ENCODE measurements at regions not wholly inside any gene's neighbourhood (a gene's known extent, or its start where the extent isn't known, plus 50 kb on each side); places are given as distances from the start of the nearest gene placed in this dataset.
"Not testable (repeated sequence)": the region's sequence is repeated elsewhere in the genome, so short reads cannot be mapped to it uniquely, and the experiment has no call there.

DNA sequence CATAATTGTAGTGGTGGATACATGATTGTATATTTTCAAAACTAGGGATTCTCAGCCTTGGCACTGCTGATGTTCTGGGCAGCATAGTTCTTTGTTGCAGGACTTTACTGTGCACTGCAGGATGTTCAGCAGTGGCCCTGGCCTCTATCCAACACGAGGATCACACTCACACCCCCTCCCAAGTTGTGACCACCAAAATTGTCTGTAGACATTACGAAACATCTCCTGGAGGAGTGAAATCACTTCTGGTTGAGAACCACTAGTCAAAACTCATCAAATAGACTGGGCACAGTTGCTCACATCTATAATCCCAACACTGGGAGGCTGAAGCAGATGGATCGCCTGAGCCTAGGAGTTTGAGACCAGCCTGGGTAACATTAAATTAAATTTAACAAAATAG, 123.1 kb upstream of the CDYL start:
- no peak for DNase-seq

DNA sequence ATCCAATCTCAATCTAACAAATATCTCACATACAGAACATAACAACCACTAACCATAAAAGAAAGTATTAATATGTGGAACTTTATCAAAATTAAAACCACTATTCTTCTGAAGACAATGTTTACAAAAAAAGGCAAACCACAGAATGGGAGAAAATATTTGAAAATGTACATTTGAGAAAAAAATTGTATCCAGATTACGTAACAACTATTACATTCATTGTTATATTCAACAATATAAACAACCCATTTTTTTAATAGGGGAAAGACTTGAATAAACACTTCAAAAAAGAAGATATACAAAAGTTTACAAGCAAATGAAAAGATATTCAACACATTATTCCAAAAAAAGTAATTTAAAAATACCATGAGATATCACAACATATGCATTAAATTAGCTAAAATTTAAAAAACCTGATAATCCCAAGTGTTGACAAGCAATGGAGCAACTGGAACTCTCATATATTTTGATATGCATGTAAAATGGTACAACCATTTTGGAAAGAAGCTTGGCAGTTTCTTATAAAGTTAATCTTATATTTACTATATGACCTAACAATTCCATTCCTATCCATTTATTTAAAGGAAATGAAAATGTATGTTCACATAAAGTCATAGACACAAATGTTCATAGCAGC, 124.3 kb upstream of the CDYL start:
- DNase-seq = no peak

DNA sequence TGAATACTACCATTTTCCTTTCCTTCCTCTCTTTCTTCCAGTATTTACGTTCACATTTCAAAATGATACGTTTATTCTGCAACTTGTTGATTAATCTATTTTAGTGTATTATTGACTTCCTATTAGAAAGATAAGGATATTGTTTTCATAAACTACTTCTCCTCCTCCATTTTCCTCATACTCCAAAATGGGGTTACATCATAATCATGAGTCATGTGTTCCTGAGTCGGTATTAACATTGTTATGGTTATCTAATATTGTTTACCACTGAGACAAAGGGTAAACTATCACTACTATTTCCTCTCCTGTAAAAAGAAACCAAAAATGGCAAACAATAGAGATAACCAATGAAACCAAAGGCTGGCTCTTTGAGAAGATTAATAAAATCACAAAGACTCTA, 126.5 kb upstream of the CDYL start:
- DNase-seq = no peak

DNA sequence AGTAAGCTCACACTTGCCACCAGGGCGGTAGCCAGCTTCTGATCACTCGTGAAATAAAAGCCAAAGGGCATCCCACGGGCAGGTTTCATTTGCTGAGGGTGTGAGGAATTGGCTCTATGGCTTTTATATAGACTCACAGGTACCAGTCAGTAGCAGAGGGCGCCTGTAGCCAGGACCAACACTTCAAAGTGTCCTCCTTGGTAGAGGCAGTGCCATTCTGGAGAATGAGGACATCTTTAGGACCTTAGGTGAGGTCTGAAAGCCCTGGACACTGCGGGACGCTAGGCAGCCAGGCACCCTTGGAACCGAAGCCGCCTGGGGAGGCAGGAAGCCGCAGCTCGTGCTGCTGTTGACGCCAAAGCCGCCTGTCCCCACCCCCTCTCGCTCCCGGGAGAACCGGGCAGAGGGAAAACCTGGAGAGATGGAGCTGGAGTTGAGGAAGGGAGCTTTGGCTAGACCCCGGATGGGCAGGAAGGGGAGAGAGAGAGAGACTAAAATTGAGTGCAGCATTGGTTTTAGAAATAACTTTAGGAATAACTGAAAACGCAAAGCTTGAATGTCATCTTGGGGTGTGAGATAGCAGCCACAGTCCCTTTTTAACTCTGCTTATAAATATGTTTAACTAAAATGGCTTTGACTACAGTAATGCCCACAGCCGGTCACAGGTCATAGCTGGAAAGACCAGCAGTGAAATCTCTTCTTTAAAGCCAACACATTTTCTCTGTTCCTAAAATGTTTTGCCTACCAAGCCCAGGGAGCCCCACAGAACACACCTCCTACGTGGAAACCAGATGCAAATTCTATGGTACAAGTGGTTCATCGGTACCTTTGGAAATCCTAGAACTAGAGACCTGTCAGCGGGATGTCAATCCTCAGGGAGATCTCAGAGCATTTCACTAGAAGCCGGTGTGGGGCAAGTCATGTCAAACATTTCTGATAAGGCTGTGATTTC, 128.5 kb upstream of the CDYL start:
- peak in 2 of 3 experiments; percentile 77 to 80 for DNase-seq

DNA sequence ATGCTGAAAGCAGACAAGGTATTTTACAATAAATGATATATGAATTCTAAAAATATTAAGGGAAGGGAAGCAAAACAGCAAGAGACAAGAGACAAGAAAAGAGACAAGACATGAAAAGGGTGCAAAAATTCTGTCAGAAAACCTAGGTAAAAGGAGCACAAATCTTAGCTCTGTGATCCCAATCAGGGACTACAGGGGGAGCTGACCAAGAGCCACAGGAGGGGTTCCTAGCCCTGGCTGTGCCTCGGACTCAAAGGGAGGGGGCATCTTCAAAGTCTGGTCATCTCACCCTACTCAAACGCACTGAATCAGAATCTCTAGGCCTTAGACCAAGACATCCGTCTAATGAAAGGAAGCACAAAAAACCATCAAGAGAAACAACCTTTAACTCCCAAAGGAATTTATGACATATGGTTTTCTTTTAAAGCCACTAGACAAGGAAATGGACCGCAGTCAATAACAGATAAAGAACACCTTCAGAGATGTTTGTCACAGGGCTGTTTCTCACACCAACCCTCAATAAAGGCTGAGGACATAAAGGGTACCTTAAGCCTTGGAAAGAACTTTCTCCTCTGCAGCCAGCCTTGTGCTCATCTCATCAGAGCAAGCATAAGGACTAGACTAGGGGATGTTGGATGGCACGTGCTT, 130.4 kb upstream of the CDYL start:
- DNase-seq = peak in 1 of 3 experiments; percentile 31

DNA sequence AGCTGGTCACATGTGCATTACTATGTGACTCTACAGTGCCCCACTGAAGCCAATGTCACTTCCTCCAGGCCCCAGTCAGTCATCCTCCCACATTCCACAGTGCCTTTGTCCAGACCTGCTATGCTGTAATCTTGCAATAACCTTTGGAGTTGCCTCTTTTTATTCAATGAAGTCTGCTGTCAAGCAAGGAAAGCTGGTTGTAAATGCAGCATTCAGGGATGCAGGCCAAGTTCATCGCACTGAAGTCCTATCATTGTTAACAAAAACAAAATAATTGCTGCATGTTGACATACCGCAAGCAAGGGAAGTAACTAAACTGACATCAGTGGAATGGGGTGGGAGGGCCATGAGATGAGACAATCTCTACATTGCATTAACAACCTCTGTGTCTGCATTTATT, 131.2 kb upstream of the CDYL start:
- DNase-seq = no peak

DNA sequence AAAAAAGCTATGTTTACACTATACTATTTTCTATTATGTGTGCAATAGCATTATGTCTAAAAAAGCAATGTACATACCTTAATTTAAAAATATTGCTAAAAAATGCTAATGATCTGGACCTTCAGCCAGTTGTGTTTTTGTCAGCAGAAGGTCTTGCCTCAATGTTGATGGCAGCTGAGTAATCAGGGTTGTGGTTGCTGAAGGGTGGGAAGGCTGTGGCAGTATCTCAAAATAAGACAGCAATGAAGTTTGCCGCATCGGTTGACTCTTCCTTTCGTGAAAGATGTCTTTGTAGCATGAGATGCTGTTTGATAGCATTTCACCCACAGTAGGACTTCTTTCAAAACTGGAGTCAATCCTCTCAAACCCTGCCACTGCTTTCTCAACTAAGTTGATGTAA, 134.7 kb upstream of the CDYL start:
- DNase-seq = no peak

DNA sequence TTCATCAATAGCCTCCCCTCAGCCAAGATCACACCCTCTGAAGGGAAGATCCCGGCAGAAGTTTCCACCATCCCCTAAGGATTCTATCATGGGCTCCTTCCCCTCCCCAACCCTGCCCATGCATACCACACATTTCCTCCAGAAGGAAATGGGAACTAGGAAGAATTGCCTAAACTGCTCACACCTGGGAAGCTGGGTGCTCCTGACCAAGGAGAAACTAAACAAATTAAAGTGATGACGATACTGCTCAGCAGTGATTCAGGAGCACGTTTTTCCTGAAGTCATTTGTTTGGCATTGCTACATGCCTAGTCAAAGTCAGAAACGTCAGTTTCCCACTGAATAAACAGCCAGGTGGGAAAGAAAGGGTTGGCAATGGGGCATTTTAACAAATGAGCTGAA, 136.1 kb upstream of the CDYL start:
- DNase-seq = no peak

DNA sequence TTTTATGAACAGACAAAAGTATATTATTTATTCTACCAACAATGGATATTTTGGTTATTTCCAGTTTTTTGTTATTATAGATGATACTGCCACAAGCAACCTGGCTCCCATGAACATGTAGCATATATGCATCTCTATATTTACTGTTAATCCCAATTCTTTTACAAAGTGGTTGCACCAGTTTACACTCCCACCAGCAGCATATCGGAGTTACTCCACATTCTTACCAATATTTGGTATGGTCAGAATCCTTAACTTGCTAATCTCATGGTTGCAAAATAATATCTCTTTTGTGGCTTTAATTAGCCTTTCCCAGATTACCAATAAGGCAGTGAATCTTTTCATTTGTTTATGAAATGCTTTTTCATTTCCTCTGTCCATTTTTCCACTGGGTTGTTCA, 137.6 kb upstream of the CDYL start:
- no peak for DNase-seq

DNA sequence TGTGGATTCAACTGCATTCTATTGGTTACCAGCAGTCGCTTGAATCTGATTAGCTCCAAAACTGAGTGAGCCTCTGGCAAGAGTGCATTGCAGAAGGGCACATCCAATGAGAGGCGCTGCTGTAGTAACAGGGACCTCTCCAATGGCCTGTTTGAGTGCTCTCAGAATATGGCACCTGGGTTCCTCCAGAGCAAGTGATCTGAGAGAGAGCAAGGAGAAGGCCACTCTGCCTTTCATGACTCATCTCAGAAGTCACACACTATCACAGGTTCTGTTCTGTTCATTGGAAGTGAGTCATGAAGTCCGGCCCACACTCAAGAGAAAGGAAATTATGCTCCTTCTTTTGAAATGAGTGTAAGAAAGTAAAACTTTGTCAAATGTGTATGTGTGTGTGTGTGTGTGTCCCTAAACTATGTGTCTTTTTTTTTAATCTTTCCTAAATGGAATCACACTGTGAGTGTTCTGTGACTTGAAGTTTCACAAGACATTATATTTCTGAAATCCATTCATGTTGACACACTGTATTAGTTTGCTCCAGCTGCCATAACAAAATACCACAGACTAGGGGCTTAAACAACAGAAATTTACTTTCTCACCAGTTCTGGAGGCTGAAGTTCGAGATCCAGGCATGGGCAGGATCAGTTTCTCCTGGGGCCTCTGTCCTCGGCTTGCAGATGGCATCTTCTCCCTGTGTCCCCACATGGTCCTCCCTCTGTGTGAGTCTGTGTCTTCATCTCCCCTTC, 138.3 kb upstream of the CDYL start:
- DNase-seq = no peak

DNA sequence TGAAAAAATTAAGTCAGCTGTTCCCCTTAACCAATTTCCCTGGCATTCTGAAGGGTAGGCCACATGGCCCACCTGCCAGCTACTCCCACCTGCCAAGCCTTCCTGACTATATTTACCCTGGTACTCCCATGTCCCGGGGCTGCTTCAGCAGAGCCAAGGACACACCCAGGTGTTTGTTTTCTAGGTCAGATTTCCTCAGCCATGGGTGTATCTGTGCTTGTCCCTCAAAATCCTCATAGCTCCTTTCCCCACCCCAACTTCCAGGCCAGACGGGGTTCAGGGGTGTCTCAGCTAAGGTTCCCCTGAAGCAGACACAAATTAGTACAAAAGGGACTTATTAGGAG, 139.4 kb upstream of the CDYL start:
- DNase-seq = no peak

DNA sequence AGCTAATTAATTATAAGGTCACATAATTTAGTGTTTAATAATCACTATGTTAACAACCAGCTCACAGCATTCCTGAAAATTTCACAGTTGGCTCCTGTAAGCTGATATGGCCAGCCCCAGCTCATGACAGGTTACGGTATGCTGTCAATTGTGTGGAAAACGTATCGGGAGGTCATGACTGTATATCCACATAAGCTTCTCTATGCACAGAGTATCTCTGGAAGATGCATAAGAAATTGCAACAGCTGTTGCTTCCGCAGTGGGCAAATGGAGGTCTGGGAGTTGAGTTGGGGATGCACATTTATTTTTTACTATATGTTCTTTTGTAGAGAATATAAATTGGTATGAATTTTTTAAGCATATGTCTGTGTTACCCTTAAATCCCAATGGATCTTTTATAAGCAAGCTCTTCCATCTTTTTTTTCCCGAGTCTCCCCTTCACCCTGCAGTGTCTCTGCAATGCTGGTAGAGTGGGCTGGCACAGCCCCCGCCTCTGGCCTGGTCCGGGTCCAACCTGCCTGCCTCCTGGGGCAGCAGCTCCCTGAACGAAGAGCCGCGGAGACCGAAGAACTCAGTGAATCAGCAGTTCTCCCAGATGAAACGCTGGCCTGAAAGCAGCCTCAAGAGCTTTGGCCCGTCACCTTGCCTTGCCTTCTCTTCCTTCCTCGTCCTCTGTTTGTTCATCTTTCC, 139.9 kb upstream of the CDYL start:
- DNase-seq = no peak

DNA sequence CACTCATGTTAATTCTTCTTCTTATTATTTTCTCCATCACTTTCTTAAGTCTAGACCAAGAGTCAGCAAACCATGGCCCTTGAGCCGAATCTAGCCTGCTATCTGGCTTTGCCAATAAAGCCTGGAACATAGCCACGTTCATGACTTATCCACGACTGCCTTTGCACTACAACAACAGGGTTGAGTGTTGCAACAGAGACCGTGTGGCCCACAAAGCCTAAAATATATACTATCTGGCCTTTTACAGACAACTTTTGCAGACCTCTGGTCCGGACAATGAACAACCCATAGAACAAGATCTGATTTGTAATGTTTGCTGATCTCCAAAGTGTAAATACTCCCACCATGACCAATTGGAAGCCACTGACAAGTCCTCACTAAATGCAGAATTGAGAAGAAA, 140.5 kb upstream of the CDYL start:
- no peak for DNase-seq

DNA sequence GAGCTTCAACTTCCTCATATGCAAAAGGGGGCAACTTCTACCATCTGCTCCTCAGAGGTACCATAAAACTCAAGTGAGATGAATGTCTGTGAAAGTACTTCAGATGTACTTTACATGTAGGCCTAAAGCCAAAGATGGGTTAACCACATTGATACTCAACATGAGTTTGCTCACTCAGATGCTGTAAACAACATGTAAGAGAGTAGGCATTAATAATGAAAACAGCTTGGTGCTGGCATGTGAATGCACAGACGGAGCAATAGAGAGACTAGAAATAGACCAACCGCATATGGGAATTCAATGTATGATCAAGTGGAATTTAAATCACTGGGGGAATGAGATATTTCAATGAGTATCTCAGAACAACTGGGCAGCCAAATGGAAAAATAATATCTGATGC, 143.8 kb upstream of the CDYL start:
- DNase-seq = peak in 2 of 3 experiments; percentile 5 to 91

DNA sequence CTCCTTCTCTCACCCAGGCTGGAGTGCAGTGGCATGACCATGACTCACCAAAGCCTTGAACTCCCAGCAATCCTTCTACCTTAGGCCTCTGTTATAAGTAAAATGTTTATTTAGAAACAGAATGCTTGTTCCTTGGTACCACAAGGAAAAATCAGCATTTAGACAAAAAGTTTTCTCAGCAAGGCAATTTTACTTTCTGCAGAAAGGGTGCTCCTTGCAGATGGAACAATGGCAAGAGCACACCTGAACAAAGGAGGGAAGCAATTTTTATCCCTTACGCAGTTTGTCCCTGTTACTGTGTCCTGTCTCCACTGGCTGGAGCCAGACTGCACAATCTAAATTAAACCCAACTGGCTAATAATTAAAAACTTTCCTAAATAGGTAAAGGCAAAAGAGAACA, 146.4 kb upstream of the CDYL start:
- DNase-seq = not testable (repeated sequence)

DNA sequence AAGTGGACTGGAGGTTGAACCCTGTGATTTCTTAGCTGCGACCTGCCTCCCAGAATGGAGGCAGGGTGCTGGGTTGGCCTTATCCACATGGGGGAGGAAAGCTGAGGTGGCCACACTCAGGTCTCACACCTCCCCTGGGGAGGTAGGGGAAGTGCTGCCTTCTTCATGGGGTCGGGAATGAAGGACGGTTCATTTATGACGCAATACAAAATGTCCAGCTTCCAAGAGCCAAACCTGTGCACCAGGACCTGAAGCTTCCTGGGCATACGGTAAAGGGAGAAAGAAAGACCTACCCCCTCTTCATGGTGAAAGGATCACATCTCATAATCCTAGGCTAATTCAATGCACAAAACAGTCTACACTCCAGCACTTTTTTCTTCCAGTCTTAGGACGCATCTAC, 150.6 kb upstream of the CDYL start:
- no peak for DNase-seq

DNA sequence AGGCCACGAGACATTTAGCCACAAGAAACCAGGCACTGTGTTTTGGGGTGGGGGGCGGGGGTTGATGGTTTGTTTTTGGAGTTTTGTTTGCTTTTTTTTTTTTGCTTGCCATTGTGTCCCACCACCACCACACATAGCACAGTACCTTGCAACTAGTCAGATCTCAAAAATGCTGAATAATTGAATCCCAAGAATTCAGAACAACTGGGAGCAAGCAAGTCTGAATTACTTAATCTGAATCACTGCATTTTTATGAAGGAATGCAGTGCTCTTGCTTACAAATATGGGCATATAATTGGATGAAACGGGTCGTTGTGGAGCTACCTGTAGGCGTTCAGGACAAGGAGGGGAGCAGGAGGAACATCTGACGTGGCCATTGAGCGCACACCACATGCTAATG, 151.5 kb upstream of the CDYL start:
- no peak for DNase-seq

DNA sequence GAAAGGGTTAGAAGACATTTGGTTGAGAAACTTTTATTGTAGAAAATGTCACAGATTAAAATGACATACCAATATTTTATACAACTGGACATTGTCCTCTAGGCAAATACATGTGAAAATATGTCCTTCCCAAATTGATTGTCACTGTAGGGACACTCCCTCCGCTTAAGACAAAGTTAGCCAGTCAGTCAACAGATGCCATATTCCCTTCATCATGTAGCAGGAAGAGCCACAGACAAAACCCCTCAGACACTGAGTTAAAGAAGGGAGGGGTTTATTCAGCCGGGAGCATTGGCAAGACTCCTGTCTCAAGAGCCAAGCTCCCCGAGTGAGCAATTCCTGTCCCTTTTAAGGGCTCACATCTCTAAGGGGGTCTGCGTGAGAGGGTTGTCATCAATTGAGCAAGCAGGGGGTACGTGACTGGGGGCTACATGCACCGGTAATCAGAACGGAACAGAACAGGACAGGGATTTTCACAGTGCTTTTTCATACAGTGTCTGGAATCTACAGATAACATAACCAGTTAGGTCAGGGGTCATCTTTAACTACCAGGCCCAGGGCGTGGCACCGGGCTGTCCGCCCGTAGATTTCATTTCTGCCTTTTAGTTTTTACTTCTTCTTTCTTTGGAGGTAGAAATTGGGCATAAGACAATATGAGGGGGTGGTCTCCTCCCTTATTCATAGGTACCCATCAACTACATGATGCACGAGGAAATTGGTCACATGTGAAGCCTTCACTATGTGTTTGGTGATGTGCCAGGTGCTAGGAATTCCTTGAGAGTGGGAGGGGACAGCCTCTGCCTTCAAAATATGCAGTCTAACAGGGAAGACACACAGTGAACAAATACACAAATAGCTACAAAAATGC, 155.7 kb upstream of the CDYL start:
- DNase-seq = no peak

DNA sequence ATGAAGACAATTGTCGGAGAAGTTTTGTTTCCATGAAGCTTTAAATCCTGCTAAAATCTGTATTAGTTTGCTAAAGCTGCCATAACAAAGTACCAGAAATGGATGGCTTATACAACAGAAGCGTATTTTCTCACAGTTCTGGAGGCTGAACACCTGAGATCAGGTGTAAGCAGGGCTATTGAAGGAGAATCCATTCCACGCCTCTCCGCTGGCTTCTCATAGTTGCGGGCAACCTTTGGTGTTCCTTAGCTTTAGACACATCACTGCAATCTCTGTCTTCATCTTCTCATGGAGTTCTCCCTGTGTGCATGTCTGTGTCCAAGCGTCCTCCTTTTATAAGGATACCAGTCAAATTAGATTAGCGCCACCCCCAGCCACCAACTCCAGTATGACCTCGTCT, 159.9 kb upstream of the CDYL start:
- no peak for DNase-seq

DNA sequence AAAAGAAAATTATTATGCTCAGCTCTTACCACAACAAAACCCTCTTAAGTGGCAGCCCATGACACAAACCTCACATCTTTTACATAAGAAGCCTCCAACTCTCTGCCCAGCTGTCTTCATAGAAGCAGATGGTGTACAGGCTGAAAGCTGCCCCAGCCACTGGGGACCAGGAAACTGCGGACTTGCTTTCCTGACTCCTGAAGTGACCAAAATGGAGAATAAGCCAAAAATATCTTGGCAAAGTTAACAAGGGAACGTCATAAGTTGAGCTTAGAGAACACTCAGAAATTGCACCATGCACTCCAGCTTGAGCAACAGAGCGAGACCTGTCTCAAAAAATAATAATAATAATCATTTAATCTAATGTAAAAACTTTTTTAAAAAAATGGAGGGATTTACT, 160.3 kb upstream of the CDYL start:
- DNase-seq = no peak

DNA sequence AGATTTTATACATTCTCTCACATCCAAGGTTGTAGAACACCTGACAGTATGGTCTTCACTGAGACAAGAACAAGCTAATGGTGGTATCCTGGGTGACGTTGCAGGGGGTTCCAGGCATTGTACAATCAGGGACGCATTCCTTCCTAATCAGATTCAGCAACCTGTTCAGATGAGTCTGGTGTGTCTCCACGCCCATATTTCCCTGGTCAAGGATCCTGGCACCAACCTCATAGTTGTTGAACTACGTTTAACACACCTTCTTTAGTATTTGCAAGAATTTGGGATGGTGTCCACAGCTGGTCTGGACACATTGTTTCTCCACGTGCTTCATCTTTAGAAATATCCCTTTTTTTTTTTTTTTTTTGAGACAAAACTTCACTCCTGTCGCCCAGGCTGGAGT, 161.0 kb upstream of the CDYL start:
- DNase-seq = no peak

DNA sequence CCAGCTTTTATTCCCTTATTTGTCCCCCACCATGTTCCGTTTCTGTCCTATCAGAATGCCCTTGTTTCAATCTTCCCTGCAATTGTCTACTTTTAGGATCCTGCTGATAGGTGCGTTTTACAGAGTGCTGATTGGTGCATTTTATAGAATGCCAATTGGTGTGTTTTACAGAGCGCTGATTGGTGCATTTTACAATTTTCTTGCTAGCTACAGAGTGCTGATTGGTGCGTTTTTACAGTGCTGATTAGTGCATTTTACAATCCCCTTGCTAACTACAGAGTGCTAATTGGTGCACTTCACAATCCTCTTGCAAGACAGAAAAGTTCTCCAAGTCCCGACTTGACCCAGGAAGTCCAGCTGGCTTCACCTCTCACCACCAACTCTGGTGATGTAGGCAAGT, 161.6 kb upstream of the CDYL start:
- DNase-seq = no peak
